IMR-90 (cell line): ENCODE measurements at regions not wholly inside any gene's neighbourhood (a gene's known extent, or its start where the extent isn't known, plus 50 kb on each side); places are given as distances from the start of the nearest gene placed in this dataset.
A peak's percentile ranks its signal among the peaks of the same experiment; 100 is the strongest.

Experiments used
- ATAC-seq: fragments of 200-7000 bp; cut with Tn5 transposase; 2 replicates; pipeline ENCODE4 v1.9.1; 2020; ENCODE audit warnings: low read depth, mild to moderate bottlenecking, moderate library complexity
- BruUV-seq: library from RNA; stranded (reverse); fragments of 400-500 nt; replicated peaks from 2 replicates; lab custom pipeline; 2021; lab: Mats Ljungman, UMichigan
- CTCF ChIA-PET: fragments of 300-600 bp; formaldehyde crosslinking; extraction: SDS; loops from one replicate; lab custom pipeline; 2021; ENCODE audit warnings: antibody characterized with exemption; lab: Yijun Ruan, JAX
- POLR2A ChIA-PET: fragments of 300-600 bp; sonication (Branson Sonifier 250); formaldehyde crosslinking; loops from one replicate; lab custom pipeline; 2022; ENCODE audit warnings: antibody characterized with exemption; ENCODE audit not compliant: unreplicated experiment; lab: Charles Lee
- DNase-seq: peaks from one replicate; pipeline ENCODE4 v3.0.0; 2013
- H2AFZ ChIP-seq: replicated peaks from 2 replicates; pipeline ENCODE3; 2013; ENCODE audit warnings: low read length, mild to moderate bottlenecking; ENCODE audit not compliant: poor library complexity
- H2AK5ac ChIP-seq: 2 replicates; pipeline ENCODE4 v1.6.1; 2013; ENCODE audit warnings: low read depth, low read length, inconsistent platforms
- H2AK9ac ChIP-seq: replicated peaks from 2 replicates; pipeline ENCODE3; 2013; ENCODE audit warnings: mild to moderate bottlenecking, low read depth, low read length, moderate library complexity; ENCODE audit not compliant: poor library complexity
- H2BK120ac ChIP-seq: 2 replicates; pipeline ENCODE4 v1.6.1; 2013; ENCODE audit warnings: low read depth, low read length, inconsistent platforms
- H2BK15ac ChIP-seq: 3 replicates; pipeline ENCODE4 v1.6.1; 2013; ENCODE audit warnings: low read depth, low read length, inconsistent platforms
- H2BK20ac ChIP-seq: 2 replicates; pipeline ENCODE4 v1.6.1; 2013; ENCODE audit warnings: low read depth, mild to moderate bottlenecking, inconsistent platforms, low read length, moderate library complexity
- H2BK5ac ChIP-seq: 2 replicates; pipeline ENCODE4 v1.6.1; 2013; ENCODE audit warnings: mild to moderate bottlenecking, low read depth, low read length, inconsistent platforms; ENCODE audit not compliant: poor library complexity, severe bottlenecking
- H3K14ac ChIP-seq: replicated peaks from 2 replicates; pipeline ENCODE4 v1.6.1; 2013; ENCODE audit warnings: low read depth, low read length, inconsistent platforms
- H3K18ac ChIP-seq: 2 replicates; pipeline ENCODE4 v1.6.1; 2013; ENCODE audit warnings: low read depth, low read length, control low read depth
- H3K23ac ChIP-seq: 2 replicates; pipeline ENCODE4 v1.6.1; 2013; ENCODE audit warnings: low read depth, low read length, inconsistent platforms
- H3K27ac ChIP-seq: 2 replicates; pipeline ENCODE4 v1.5.1; 2013; ENCODE audit warnings: mild to moderate bottlenecking, control low read depth, low read length; ENCODE audit not compliant: insufficient read depth
- H3K27me3 ChIP-seq: 2 replicates; pipeline ENCODE4 v1.6.1; 2013; ENCODE audit warnings: low read length; ENCODE audit not compliant: control insufficient read depth, insufficient read depth
- H3K36me3 ChIP-seq: 2 replicates; pipeline ENCODE4 v1.6.1; 2013; ENCODE audit warnings: low read length, mixed read lengths; ENCODE audit not compliant: control insufficient read depth, insufficient read depth
- H3K4ac ChIP-seq: 2 replicates; pipeline ENCODE4 v1.6.1; 2013; ENCODE audit warnings: low read depth, low read length, inconsistent platforms
- H3K4me1 ChIP-seq: 2 replicates; pipeline ENCODE4 v1.6.1; 2013; ENCODE audit warnings: low read length, mixed read lengths; ENCODE audit not compliant: control insufficient read depth, insufficient read depth
- H3K4me2 ChIP-seq: 2 replicates; pipeline ENCODE4 v1.6.1; 2013; ENCODE audit warnings: low read depth, mild to moderate bottlenecking, control low read depth, low read length, moderate library complexity
- H3K4me3 ChIP-seq: 2 replicates; pipeline ENCODE4 v1.5.1; 2013; ENCODE audit warnings: low read depth, mild to moderate bottlenecking, control low read depth, low read length, moderate library complexity; ENCODE audit not compliant: insufficient read depth
- H3K56ac ChIP-seq: 2 replicates; pipeline ENCODE4 v1.6.1; 2013; ENCODE audit warnings: low read length, inconsistent platforms; ENCODE audit not compliant: insufficient read depth; ENCODE audit errors: extremely low read depth
- H3K79me1 ChIP-seq, 2 experiments: 2 replicates each; pipeline ENCODE4 v1.6.1; 2013; ENCODE audit warnings: low read length in 2 of 2, inconsistent platforms in 1 of 2, low read depth in 1 of 2
- H3K9ac ChIP-seq: 2 replicates; pipeline ENCODE4 v1.6.1; 2013; ENCODE audit warnings: low read depth, low read length, control low read depth
- H3K9me1 ChIP-seq: 2 replicates; pipeline ENCODE4 v1.6.1; 2013; ENCODE audit warnings: low read length, inconsistent platforms; ENCODE audit not compliant: insufficient read depth
- H3K9me3 ChIP-seq: 2 replicates; pipeline ENCODE4 v1.6.1; 2013; ENCODE audit warnings: low read length; ENCODE audit not compliant: control insufficient read depth, insufficient read depth
- H4K20me1 ChIP-seq: 2 replicates; pipeline ENCODE4 v1.6.1; 2013; ENCODE audit warnings: low read length, inconsistent platforms; ENCODE audit not compliant: insufficient read depth
- H4K5ac ChIP-seq: 2 replicates; pipeline ENCODE4 v1.6.1; 2013; ENCODE audit warnings: mild to moderate bottlenecking, low read depth, low read length, control low read depth
- H4K8ac ChIP-seq, 2 experiments: 2 replicates each; pipeline ENCODE4 v1.6.1; 2013; ENCODE audit warnings: low read depth in 2 of 2, low read length in 2 of 2, control low read depth in 1 of 2, inconsistent platforms in 1 of 2
- H4K91ac ChIP-seq: 2 replicates; pipeline ENCODE4 v1.6.1; 2013; ENCODE audit warnings: low read depth, low read length, inconsistent platforms; ENCODE audit not compliant: insufficient read depth
- CEBPB ChIP-seq: IDR thresholded peaks from 2 replicates; pipeline ENCODE4 v1.6.1; 2012; ENCODE audit warnings: low read depth, low read length, improper control_type of control experiment
- CHD1 ChIP-seq: IDR thresholded peaks from 2 replicates; pipeline ENCODE4 v1.6.1; 2012; ENCODE audit warnings: low read depth, low read length, improper control_type of control experiment
- MAZ ChIP-seq: IDR thresholded peaks from 2 replicates; pipeline ENCODE4 v1.6.1; 2012; ENCODE audit warnings: low read depth, mild to moderate bottlenecking, low read length, improper control_type of control experiment, moderate library complexity, borderline replicate concordance
- MXI1 ChIP-seq: IDR thresholded peaks from 2 replicates; pipeline ENCODE4 v1.6.1; 2012; ENCODE audit warnings: low read depth, mild to moderate bottlenecking, low read length, moderate library complexity, borderline replicate concordance
- RFX5 ChIP-seq: IDR thresholded peaks from 2 replicates; pipeline ENCODE4 v1.8.0; 2012; ENCODE audit warnings: low read depth, mild to moderate bottlenecking, low read length, moderate library complexity
- SMC3 ChIP-seq: fragments of 150-350 bp; IDR thresholded peaks from 2 replicates; pipeline ENCODE4 v1.6.1; 2016; ENCODE audit warnings: low read depth, mild to moderate bottlenecking, antibody characterized with exemption, low read length, moderate library complexity
- WGBS, 2 experiments: methylation state at CpG; one replicate each; pipeline versions ENCODE4 v1.1.5 to v1.1.7; 2013; ENCODE audit warnings: missing lambda C conversion rate in 2 of 2; ENCODE audit not compliant: insufficient read length in 1 of 2; ENCODE audit errors: extremely low coverage in 2 of 2; 5-methylcytosine and 5-hydroxymethylcytosine counted together
- dilution Hi-C: fragments of 300-500 bp; cut with HindIII; formaldehyde crosslinking; loops from one replicate; pipeline ENCODE4 v1.14.3; 2018; ENCODE audit warnings: low sequenced_read_pairs; ENCODE audit not compliant: unreplicated experiment
- in situ Hi-C: fragments of 300-500 bp; cut with MboI; formaldehyde crosslinking; loops from 3 replicates; pipeline ENCODE4 v1.14.3; 2019; ENCODE audit warnings: low sequenced_read_pairs, inconsistent platforms, mixed read lengths
- intact Hi-C: fragments of 100-400 bp; cut with micrococcal nuclease; formaldehyde crosslinking; loops from 2 replicates; pipeline ENCODE4 v1.10.0; 2022

DNA sequence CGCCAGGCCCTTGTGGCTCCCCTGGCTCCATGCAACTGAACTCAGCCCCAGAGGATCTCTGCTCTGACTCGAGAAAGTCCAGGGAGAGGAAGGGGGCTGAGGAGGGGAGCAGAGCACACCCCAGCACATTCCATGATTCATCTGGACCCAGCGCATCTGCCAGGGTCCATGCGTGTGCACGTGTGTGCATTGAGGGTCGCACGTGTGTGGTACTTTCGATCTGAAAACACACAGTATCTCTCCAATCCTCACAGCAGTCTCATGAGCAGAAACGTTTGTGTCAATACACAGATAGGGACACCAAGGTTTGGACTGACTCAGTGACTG lies 146.4 kb upstream of the ID2 start:
- Histone ChIP-seq H3K4me2 (no peak overlapping the region), H3K9ac (no peak overlapping the region), H3K27ac (no peak overlapping the region), H2AFZ (peak overlapping the region; percentile 9), H3K36me3 (no peaks in the 10 kb centered on the region), H3K14ac (no peak overlapping the region), H3K23ac (no peak overlapping the region), H2AK5ac (peak overlapping the region; percentile 75; the same call in 1 of the 2 replicates), H3K4me1 (peaks cover 12% of the 10 kb centered on the region; the same call in 1 of the 2 replicates), H4K20me1 (no peaks in the 10 kb centered on the region), H4K5ac (no peak overlapping the region; the same call in 1 of the 2 replicates), H3K9me1 (no peaks in the 10 kb centered on the region), H4K91ac (peak overlapping the region; percentile 12; the same call in 1 of the 2 replicates), H3K27me3 (no peaks in the 10 kb centered on the region), H2BK5ac (no peak overlapping the region), H2AK9ac (no peak overlapping the region), H3K56ac (no peak overlapping the region), H2BK15ac (no peak overlapping the region), H3K18ac (no peak overlapping the region; the same call in 1 of the 2 replicates), H4K8ac (0 out of 4 replicates have a peak overlapping the region, but pooled peaks of 1 of the 2 experiments have one; percentile 9), H2BK120ac (no peak overlapping the region), H2BK20ac (no peak overlapping the region), H3K4me3 (no peak overlapping the region), H3K9me3 (peaks cover 5% of the 10 kb centered on the region), H3K4ac (no peak overlapping the region), H3K79me1 (no peaks in the 10 kb centered on the region)
- ChIA-PET CTCF (no interaction called here), POLR2A (no interaction called here)
- no peak for TF ChIP-seq MXI1
- no peak for TF ChIP-seq SMC3
- TF ChIP-seq RFX5 = no peak
- no peak for TF ChIP-seq CHD1
- TF ChIP-seq CEBPB = no peak
- TF ChIP-seq MAZ = no peak
- ATAC-seq (no peak; the same call in 1 of the 2 replicates), DNase-seq (no peak)
- no TSS peak for BruUV-seq
- WGBS, 2 experiments = 71% methylated on average over 4 of the region's 9 CpGs; no CpG with 5 or more reads in 1 of the 2 experiments
- dilution Hi-C loops = no loop called here
- in situ Hi-C loops = no loop called here
- intact Hi-C loops = no loop called here
